ENCODE measurements at regions not wholly inside any gene's neighbourhood (a gene's known extent, or its start where the extent isn't known, plus 50 kb on each side); places are given as distances from the start of the nearest gene placed in this dataset.

- H3K4me3 ChIP-seq (ENCODE audit: low read length) = no peak overlapping the region
- no peak for DNase-seq (ENCODE audit: low read depth)
- no peak for TF ChIP-seq CTCF (conservative IDR thresholded peaks at IDR 0.05; ENCODE audit: low read length)
Observed at GRCh38 chr18:75503615-75504014, 76.1 kb upstream of the SMIM21 start.

- no peak for TF ChIP-seq CTCF (conservative IDR thresholded peaks at IDR 0.05; ENCODE audit: low read length)
- no peak overlapping the region for H3K4me3 ChIP-seq (ENCODE audit: low read length)
- DNase-seq (ENCODE audit: low read depth) = no peak
Observed at GRCh38 chr18:75502286-75502685, 74.8 kb upstream of the SMIM21 start.

GRCh38 chr18:75500545-75500944 lies 73.0 kb upstream of the SMIM21 start:
- no peak overlapping the region for H3K4me3 ChIP-seq (ENCODE audit: low read length)
- TF ChIP-seq CTCF (conservative IDR thresholded peaks at IDR 0.05; ENCODE audit: low read length) = no peak
- DNase-seq (ENCODE audit: low read depth) = peak; percentile 26

- no peak overlapping the region for H3K4me3 ChIP-seq (ENCODE audit: low read length)
- no peak for TF ChIP-seq CTCF (conservative IDR thresholded peaks at IDR 0.05; ENCODE audit: low read length)
- no peak for DNase-seq (ENCODE audit: low read depth)
Observed at GRCh38 chr18:75497576-75498235, 70.2 kb upstream of the SMIM21 start.

- no peak overlapping the region for H3K4me3 ChIP-seq (ENCODE audit: low read length)
- no peak for DNase-seq (ENCODE audit: low read depth)
- no peak for TF ChIP-seq CTCF (conservative IDR thresholded peaks at IDR 0.05; ENCODE audit: low read length)
Observed at GRCh38 chr18:75496151-75496550, 68.6 kb upstream of the SMIM21 start.

GRCh38 chr18:75492852-75493251 lies 65.3 kb upstream of the SMIM21 start:
- H3K4me3 ChIP-seq (ENCODE audit: low read length) = no peak overlapping the region
- peak; percentile 21; the same call in 1 of the 2 replicates for TF ChIP-seq CTCF (conservative IDR thresholded peaks at IDR 0.05; ENCODE audit: low read length)
- peak; percentile 72 for DNase-seq (ENCODE audit: low read depth)

GRCh38 chr18:75491361-75491760 lies 63.9 kb upstream of the SMIM21 start:
- no peak overlapping the region for H3K4me3 ChIP-seq (ENCODE audit: low read length)
- no peak for TF ChIP-seq CTCF (conservative IDR thresholded peaks at IDR 0.05; ENCODE audit: low read length)
- peak; percentile 53 for DNase-seq (ENCODE audit: low read depth)

All from AG10803 (cell line).